ENCODE measurements at regions not wholly inside any gene's neighbourhood (a gene's known extent, or its start where the extent isn't known, plus 50 kb on each side); places are given as distances from the start of the nearest gene placed in this dataset.

DNA sequence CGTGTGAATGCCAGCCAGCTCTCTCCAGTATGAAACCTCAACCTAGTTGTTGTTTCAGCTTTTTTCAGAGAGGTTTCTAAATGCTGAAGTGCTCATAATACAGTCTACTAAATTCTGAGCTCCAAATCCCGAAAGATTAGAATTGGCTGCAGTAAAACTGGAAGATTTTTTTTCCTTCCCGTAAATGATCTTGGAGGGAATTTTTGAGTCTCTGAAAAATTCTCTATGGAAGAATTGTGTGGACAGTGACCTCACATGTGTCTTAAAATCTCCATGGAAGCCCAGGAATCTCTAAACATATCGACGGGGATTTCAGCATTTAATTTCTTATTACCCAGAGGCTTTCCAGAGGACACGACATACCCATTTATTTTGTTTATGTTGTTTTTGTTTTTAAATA, 1499.2 kb downstream of the LRRC4C start:
- TF ChIP-seq POLR2AphosphoS5 (IDR thresholded peaks at IDR 0.05; ENCODE audit: low read depth, low read length), result no peak
- TF ChIP-seq, protein P1, sequence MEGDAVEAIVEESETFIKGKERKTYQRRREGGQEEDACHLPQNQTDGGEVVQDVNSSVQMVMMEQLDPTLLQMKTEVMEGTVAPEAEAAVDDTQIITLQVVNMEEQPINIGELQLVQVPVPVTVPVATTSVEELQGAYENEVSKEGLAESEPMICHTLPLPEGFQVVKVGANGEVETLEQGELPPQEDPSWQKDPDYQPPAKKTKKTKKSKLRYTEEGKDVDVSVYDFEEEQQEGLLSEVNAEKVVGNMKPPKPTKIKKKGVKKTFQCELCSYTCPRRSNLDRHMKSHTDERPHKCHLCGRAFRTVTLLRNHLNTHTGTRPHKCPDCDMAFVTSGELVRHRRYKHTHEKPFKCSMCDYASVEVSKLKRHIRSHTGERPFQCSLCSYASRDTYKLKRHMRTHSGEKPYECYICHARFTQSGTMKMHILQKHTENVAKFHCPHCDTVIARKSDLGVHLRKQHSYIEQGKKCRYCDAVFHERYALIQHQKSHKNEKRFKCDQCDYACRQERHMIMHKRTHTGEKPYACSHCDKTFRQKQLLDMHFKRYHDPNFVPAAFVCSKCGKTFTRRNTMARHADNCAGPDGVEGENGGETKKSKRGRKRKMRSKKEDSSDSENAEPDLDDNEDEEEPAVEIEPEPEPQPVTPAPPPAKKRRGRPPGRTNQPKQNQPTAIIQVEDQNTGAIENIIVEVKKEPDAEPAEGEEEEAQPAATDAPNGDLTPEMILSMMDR (IDR thresholded peaks at IDR 0.05), result no peak
- TF ChIP-seq, protein P2, sequence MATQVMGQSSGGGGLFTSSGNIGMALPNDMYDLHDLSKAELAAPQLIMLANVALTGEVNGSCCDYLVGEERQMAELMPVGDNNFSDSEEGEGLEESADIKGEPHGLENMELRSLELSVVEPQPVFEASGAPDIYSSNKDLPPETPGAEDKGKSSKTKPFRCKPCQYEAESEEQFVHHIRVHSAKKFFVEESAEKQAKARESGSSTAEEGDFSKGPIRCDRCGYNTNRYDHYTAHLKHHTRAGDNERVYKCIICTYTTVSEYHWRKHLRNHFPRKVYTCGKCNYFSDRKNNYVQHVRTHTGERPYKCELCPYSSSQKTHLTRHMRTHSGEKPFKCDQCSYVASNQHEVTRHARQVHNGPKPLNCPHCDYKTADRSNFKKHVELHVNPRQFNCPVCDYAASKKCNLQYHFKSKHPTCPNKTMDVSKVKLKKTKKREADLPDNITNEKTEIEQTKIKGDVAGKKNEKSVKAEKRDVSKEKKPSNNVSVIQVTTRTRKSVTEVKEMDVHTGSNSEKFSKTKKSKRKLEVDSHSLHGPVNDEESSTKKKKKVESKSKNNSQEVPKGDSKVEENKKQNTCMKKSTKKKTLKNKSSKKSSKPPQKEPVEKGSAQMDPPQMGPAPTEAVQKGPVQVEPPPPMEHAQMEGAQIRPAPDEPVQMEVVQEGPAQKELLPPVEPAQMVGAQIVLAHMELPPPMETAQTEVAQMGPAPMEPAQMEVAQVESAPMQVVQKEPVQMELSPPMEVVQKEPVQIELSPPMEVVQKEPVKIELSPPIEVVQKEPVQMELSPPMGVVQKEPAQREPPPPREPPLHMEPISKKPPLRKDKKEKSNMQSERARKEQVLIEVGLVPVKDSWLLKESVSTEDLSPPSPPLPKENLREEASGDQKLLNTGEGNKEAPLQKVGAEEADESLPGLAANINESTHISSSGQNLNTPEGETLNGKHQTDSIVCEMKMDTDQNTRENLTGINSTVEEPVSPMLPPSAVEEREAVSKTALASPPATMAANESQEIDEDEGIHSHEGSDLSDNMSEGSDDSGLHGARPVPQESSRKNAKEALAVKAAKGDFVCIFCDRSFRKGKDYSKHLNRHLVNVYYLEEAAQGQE (IDR thresholded peaks at IDR 0.05; ENCODE audit: insufficient read depth in 1 of 2, low read depth in 2 of 2, low read length in 1 of 2), result no peak
- TF ChIP-seq TCF7L2 (IDR thresholded peaks at IDR 0.05; ENCODE audit: low read depth, low read length), result no peak
- TF ChIP-seq SIN3A (IDR thresholded peaks at IDR 0.05; ENCODE audit: borderline replicate concordance, insufficient read depth, low read depth, low read length), result no peak
